GM12872 (cell line): ENCODE measurements at regions not wholly inside any gene's neighbourhood (a gene's known extent, or its start where the extent isn't known, plus 50 kb on each side); places are given as distances from the start of the nearest gene placed in this dataset.

ENCODE experiments used
- TF ChIP-seq, protein P1 (sequence below): IDR thresholded peaks from 3 replicates; pipeline ENCODE4 v1.5.1; 2011; ENCODE audit warnings: low read depth, mild to moderate bottlenecking, low read length, moderate library complexity; ENCODE audit not compliant: insufficient read depth

DNA sequence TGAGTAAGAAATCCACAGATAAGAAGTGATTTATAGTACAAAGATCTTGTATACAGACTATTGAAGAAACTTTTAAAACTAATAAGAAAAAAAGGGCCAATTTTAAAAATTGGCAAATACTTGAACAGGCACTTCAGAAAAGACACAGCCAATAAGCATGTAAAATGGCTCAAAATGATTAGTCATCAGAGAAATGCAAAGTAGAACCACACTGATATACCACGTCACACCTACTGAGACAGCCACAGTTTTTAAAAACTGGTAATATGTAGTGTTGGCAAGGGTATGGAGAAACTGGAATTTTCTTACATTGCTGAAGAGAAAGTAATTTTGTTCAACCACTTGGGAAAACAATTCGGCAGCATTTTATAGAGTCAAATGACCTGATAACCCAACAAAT lies 488.9 kb upstream of the HTR1E start:
- TF ChIP-seq, protein P1, sequence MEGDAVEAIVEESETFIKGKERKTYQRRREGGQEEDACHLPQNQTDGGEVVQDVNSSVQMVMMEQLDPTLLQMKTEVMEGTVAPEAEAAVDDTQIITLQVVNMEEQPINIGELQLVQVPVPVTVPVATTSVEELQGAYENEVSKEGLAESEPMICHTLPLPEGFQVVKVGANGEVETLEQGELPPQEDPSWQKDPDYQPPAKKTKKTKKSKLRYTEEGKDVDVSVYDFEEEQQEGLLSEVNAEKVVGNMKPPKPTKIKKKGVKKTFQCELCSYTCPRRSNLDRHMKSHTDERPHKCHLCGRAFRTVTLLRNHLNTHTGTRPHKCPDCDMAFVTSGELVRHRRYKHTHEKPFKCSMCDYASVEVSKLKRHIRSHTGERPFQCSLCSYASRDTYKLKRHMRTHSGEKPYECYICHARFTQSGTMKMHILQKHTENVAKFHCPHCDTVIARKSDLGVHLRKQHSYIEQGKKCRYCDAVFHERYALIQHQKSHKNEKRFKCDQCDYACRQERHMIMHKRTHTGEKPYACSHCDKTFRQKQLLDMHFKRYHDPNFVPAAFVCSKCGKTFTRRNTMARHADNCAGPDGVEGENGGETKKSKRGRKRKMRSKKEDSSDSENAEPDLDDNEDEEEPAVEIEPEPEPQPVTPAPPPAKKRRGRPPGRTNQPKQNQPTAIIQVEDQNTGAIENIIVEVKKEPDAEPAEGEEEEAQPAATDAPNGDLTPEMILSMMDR = no peak

DNA sequence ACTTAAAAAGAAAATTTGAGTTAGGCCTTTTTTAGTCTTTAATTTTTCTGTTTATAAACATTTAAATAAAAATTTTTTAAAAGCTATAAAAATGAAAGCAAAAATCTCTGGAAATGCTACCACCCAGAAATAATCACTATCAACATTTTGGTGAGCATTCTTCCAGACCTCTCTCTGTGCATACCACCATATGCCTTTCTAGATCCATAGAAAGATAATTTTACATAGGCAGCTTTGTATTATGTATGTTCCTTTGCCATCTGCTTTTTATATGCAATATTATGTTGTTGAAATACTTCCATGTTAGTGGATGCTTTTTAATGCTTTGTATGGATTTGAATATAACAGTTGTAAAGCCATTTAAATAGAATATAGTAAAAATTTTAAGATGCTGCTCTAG lies 496.7 kb upstream of the HTR1E start:
- TF ChIP-seq, protein P1 = no peak

DNA sequence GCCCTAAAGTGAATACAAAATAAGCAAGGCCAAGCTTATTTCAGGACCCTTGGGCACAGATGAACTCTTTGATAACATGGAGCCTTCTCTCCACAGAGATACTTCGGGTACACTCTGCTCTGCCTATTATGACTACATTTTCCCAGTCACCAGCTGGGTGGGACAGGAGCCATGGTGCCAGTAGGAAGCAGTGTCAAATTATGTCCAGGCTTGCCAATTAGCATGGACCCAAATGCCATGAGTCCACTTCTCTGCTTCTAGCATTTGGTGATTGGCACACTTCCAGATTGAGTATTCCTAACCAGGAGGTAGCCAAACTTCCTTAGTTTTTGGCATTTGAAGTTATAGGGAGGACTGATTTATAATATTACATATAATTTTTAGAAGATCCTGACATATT lies 513.8 kb upstream of the HTR1E start:
- TF ChIP-seq, protein P1 = no peak

DNA sequence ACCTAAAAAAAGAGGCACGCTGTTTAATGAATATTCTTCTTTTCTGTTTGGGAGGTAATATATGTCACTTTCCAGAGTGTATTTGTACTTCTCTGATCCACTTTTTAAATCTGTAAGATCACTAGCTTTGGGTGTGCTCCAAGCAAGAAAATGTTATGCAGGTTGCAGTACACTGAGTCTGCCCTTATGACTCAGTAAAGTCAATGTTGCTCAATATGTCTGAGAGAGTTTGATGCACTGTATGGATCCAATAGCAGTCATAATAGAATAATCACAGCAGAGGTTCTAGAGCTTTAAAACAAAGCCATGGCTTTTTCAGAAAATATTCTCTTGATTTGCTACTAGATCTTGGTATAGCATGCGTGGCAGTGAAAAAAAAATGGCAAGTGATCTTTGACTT lies 525.3 kb upstream of the HTR1E start:
- TF ChIP-seq, protein P1 = no peak

DNA sequence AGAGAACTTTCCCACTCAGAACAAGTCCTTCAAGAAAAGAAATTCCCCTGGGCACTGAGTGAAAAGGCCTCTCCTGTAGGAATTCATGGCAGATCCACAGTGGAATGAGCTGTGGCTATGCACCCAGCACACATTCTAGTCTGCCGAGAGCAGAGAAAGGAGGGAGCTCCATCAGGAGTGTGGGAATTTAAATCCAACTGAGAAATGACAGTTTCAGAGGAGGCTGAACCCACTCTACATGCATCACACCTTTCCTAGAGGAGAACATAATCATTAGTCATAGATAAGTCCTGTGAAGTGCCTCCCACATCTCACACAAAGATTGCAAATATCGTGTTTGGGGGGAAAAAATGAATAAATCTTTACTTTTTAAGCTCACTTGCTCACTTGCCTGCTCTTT lies 530.2 kb upstream of the HTR1E start:
- TF ChIP-seq, protein P1 = no peak

DNA sequence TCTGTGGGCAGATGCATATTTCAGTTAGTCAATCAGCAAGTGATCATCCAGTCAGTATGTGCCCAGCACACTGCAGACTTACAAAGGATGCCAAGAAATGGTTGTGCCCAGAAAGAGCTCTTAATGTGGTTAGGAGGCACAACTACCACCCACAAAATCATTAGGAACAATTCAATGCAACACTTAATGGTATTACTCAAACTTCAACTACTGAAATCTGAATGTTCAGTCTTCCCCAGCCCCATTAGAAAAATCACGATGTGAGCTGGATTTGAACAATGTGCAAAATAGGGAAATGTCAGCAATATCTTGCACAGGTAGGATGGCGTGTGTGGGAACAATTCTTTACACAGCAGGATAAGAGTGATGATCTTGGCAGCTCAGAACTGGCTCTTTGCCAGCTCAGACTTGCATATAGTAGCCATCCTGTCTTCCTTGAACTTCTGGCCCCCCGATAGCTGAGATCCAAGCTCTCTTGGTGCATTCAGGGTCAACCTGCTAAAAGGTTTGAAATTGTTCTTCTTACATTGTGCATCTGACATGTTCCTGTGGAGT lies 556.7 kb upstream of the HTR1E start:
- TF ChIP-seq, protein P1 = no peak

DNA sequence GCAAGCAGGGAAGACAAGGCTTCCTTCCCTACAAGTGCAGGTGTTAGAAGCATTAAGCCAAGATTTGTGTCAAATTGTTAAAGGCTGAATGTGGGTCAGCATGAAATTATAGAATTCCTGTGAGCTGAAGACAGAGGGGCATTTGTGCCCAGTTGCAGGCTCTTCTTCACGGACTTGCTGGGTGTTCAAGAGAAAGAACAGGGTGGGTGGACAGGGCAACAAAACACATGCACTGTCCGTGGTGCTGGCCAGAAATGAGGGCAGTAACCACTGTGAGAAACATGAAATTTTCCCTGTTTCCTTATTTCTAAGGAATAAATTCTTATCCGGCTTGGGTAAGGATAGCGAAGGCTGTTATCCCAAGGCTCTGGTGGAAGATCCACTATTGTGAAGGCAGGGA lies 579.5 kb upstream of the HTR1E start:
- TF ChIP-seq, protein P1 = no peak
